Islet of Langerhans (tissue), 1 donor: ENCODE measurements at regions not wholly inside any gene's neighbourhood (a gene's known extent, or its start where the extent isn't known, plus 50 kb on each side); places are given as distances from the start of the nearest gene placed in this dataset.

ENCODE experiments used
- FAIRE-seq: peaks from one replicate; lab custom pipeline; 2011; peaks lifted over from hg19 to GRCh38; lab: Jason Lieb, UNC

GRCh38 chr16:65494080-65494479 is 372.2 kb upstream of the CDH11 start:
- no peak for FAIRE-seq

GRCh38 chr16:65490286-65490685 is 368.4 kb upstream of the CDH11 start:
- no peak for FAIRE-seq

- FAIRE-seq: no peak
These were observed 367.7 kb upstream of the CDH11 start for GRCh38 chr16:65489531-65490023.

GRCh38 chr16:65487231-65487630 is 365.4 kb upstream of the CDH11 start:
- FAIRE-seq: no peak

- FAIRE-seq: no peak
These were observed 360.1 kb upstream of the CDH11 start for GRCh38 chr16:65481956-65482355.

GRCh38 chr16:65480281-65481091 is 358.6 kb upstream of the CDH11 start:
- no peak for FAIRE-seq

- FAIRE-seq: no peak
These were observed 354.6 kb upstream of the CDH11 start for GRCh38 chr16:65476448-65476955.

- FAIRE-seq: no peak
These were observed 351.8 kb upstream of the CDH11 start for GRCh38 chr16:65473699-65474098.

GRCh38 chr16:65469116-65469515 is 347.3 kb upstream of the CDH11 start:
- no peak for FAIRE-seq

- FAIRE-seq: no peak
These were observed 346.3 kb upstream of the CDH11 start for GRCh38 chr16:65468133-65468532.

- no peak for FAIRE-seq
These were observed 341.9 kb upstream of the CDH11 start for GRCh38 chr16:65463652-65464260.

GRCh38 chr16:65457084-65457483 is 335.2 kb upstream of the CDH11 start:
- FAIRE-seq: no peak

- FAIRE-seq: no peak
These were observed 333.9 kb upstream of the CDH11 start for GRCh38 chr16:65455761-65456160.

- no peak for FAIRE-seq
These were observed 331.8 kb upstream of the CDH11 start for GRCh38 chr16:65453646-65454045.

GRCh38 chr16:65449526-65449925 is 327.7 kb upstream of the CDH11 start:
- FAIRE-seq: no peak

- FAIRE-seq: no peak
These were observed 324.6 kb upstream of the CDH11 start for GRCh38 chr16:65446427-65446826.

GRCh38 chr16:65445313-65446260 is 323.7 kb upstream of the CDH11 start:
- FAIRE-seq: no peak

- FAIRE-seq: no peak
These were observed 319.6 kb upstream of the CDH11 start for GRCh38 chr16:65441501-65441900.

- no peak for FAIRE-seq
These were observed 307.8 kb upstream of the CDH11 start for GRCh38 chr16:65429504-65430181.

GRCh38 chr16:65426484-65426883 is 304.6 kb upstream of the CDH11 start:
- no peak for FAIRE-seq

GRCh38 chr16:65422934-65423333 is 301.1 kb upstream of the CDH11 start:
- no peak for FAIRE-seq

GRCh38 chr16:65421596-65421995 is 299.7 kb upstream of the CDH11 start:
- FAIRE-seq: no peak
